Esophagus (tissue), 2 donors: ENCODE measurements at regions not wholly inside any gene's neighbourhood (a gene's known extent, or its start where the extent isn't known, plus 50 kb on each side); places are given as distances from the start of the nearest gene placed in this dataset.
"Not testable (repeated sequence)": the region's sequence is repeated elsewhere in the genome, so short reads cannot be mapped to it uniquely, and the experiment has no call there.

Experiments
- H3K27ac ChIP-seq, 2 donors: one replicate each; pipeline ENCODE4 v1.5.1; 2013; ENCODE audit warnings: low read depth in 2 of 2, mild to moderate bottlenecking in 2 of 2, inconsistent platforms in 1 of 2, low read length in 1 of 2, moderate library complexity in 1 of 2
- H3K27me3 ChIP-seq, 2 donors: one replicate each; pipeline ENCODE4 v1.6.1; 2013; ENCODE audit warnings: low read length in 2 of 2, control low read depth in 1 of 2, mild to moderate bottlenecking in 1 of 2; ENCODE audit not compliant: insufficient read depth in 2 of 2, control insufficient read depth in 1 of 2
- H3K36me3 ChIP-seq, 2 donors: one replicate each; pipeline ENCODE4 v1.6.1; 2013; ENCODE audit warnings: low read length in 1 of 2; ENCODE audit not compliant: control insufficient read depth in 2 of 2, insufficient read depth in 2 of 2
- H3K4me1 ChIP-seq, 2 donors: one replicate each; pipeline ENCODE4 v1.6.1; 2013; ENCODE audit warnings: low read length in 1 of 2; ENCODE audit not compliant: control insufficient read depth in 2 of 2, insufficient read depth in 2 of 2
- H3K4me3 ChIP-seq, 2 donors: one replicate each; pipeline ENCODE4 v1.5.1; 2013; ENCODE audit warnings: low read length in 2 of 2, mild to moderate bottlenecking in 2 of 2, low read depth in 1 of 2, moderate library complexity in 1 of 2
- H3K9me3 ChIP-seq, 2 donors: one replicate each; pipeline ENCODE4 v1.6.1; 2013; ENCODE audit warnings: mild to moderate bottlenecking in 2 of 2, low read depth in 1 of 2, low read length in 1 of 2, moderate library complexity in 1 of 2; ENCODE audit not compliant: control insufficient read depth in 2 of 2, insufficient read depth in 1 of 2
- WGBS, 2 donors: extraction: QIAGEN DNeasy Blood & Tissue Kit; methylation state at CpG; one replicate each; pipeline ENCODE4 v1.1.7; 2013; 5-methylcytosine and 5-hydroxymethylcytosine counted together
- donor health status: healthy with polysubstance abuse.
- donor health status: Bipolar disorder and iron deficiency.

GRCh38 chr21:31592963-31593560, 66.4 kb upstream of the SOD1 start:
- no peaks in the 10 kb centered on the region for H3K9me3 ChIP-seq
- no peak overlapping the region for H3K27ac ChIP-seq
- no peaks in the 10 kb centered on the region for H3K36me3 ChIP-seq
- 67 to 68% methylated on average over 13 of the region's 13 CpGs for WGBS, 2 donors
- H3K4me3 ChIP-seq, result no peak overlapping the region
- no peaks in the 10 kb centered on the region for H3K27me3 ChIP-seq
- H3K4me1 ChIP-seq, result no peaks in the 10 kb centered on the region

- Histone ChIP-seq H3K4me3 (no peak overlapping the region), H3K9me3 (no peaks in the 10 kb centered on the region), H3K4me1 (no peaks in the 10 kb centered on the region), H3K36me3 (no peaks in the 10 kb centered on the region), H3K27me3 (no peaks in the 10 kb centered on the region), H3K27ac (no peak overlapping the region)
- 73 to 85% methylated on average over 3 of the region's 3 CpGs for WGBS, 2 donors
Measured at GRCh38 chr21:31592516-31592915, 67.0 kb upstream of the SOD1 start.

GRCh38 chr21:31589820-31590219, 69.7 kb upstream of the SOD1 start:
- 71 to 74% methylated on average over 3 of the region's 3 CpGs for WGBS, 2 donors

GRCh38 chr21:31586118-31586517, 73.4 kb upstream of the SOD1 start:
- no peaks in the 10 kb centered on the region for H3K36me3 ChIP-seq
- H3K4me3 ChIP-seq, result no peak overlapping the region
- H3K4me1 ChIP-seq, result no peaks in the 10 kb centered on the region
- H3K27ac ChIP-seq, result no peak overlapping the region
- H3K9me3 ChIP-seq, result no peaks in the 10 kb centered on the region
- no peaks in the 10 kb centered on the region for H3K27me3 ChIP-seq
- WGBS, 2 donors, result 67 to 74% methylated on average over 6 of the region's 6 CpGs

More at GRCh38 chr21:31589820-31590219, 69.7 kb upstream of the SOD1 start:
- Histone ChIP-seq H3K4me3 (no peak overlapping the region), H3K4me1 (no peaks in the 10 kb centered on the region), H3K36me3 (no peaks in the 10 kb centered on the region), H3K27me3 (no peaks in the 10 kb centered on the region), H3K27ac (no peak overlapping the region), H3K9me3 (no peaks in the 10 kb centered on the region)

- not testable (repeated sequence) for H3K4me3 ChIP-seq, H3K9me3 ChIP-seq, H3K27ac ChIP-seq, H3K27me3 ChIP-seq, H3K36me3 ChIP-seq, H3K4me1 ChIP-seq
- WGBS, 2 donors, result 68 to 77% methylated on average over 6 of the region's 9 CpGs
Measured at GRCh38 chr21:31583937-31584336, 75.6 kb upstream of the SOD1 start.

- no peak overlapping the region for H3K27ac ChIP-seq
- 85 to 92% methylated on average over 6 of the region's 6 CpGs for WGBS, 2 donors
- H3K4me3 ChIP-seq, result no peak overlapping the region
- H3K4me1 ChIP-seq, result no peaks in the 10 kb centered on the region
- H3K36me3 ChIP-seq, result no peaks in the 10 kb centered on the region
- no peaks in the 10 kb centered on the region for H3K27me3 ChIP-seq
- H3K9me3 ChIP-seq, result no peaks in the 10 kb centered on the region
Measured at GRCh38 chr21:31583498-31583897, 76.0 kb upstream of the SOD1 start.

GRCh38 chr21:31580866-31581276, 78.6 kb upstream of the SOD1 start:
- Histone ChIP-seq H3K4me3 (no peak overlapping the region), H3K9me3 (no peaks in the 10 kb centered on the region)
- WGBS, 2 donors, result 28 to 36% methylated on average over 3 of the region's 3 CpGs

GRCh38 chr21:31577271-31577670, 82.2 kb upstream of the SOD1 start:
- Histone ChIP-seq H3K27ac (no peak overlapping the region), H3K36me3 (no peaks in the 10 kb centered on the region), H3K4me1 (no peaks in the 10 kb centered on the region), H3K27me3 (no peaks in the 10 kb centered on the region), H3K9me3 (no peaks in the 10 kb centered on the region), H3K4me3 (no peak overlapping the region)

More at GRCh38 chr21:31580866-31581276, 78.6 kb upstream of the SOD1 start:
- no peaks in the 10 kb centered on the region for H3K27me3 ChIP-seq
- no peaks in the 10 kb centered on the region for H3K4me1 ChIP-seq
- no peaks in the 10 kb centered on the region for H3K36me3 ChIP-seq
- H3K27ac ChIP-seq, result no peak overlapping the region

- Histone ChIP-seq H3K27me3 (no peaks in the 10 kb centered on the region), H3K36me3 (no peaks in the 10 kb centered on the region), H3K4me3 (no peak overlapping the region), H3K4me1 (no peaks in the 10 kb centered on the region), H3K27ac (no peak overlapping the region), H3K9me3 (no peaks in the 10 kb centered on the region)
- WGBS, 2 donors, result 49 to 51% methylated on average over 6 of the region's 6 CpGs
Measured at GRCh38 chr21:31576428-31576827, 83.1 kb upstream of the SOD1 start.

- WGBS, 2 donors, result 95 to 96% methylated on average over 2 of the region's 2 CpGs
- Histone ChIP-seq H3K27ac (no peak overlapping the region), H3K9me3 (no peaks in the 10 kb centered on the region), H3K4me3 (no peak overlapping the region), H3K4me1 (no peaks in the 10 kb centered on the region), H3K27me3 (no peaks in the 10 kb centered on the region), H3K36me3 (no peaks in the 10 kb centered on the region)
Measured at GRCh38 chr21:31573217-31573616, 86.3 kb upstream of the SOD1 start.
